C4-2B (cell line): ENCODE measurements at regions not wholly inside any gene's neighbourhood (a gene's known extent, or its start where the extent isn't known, plus 50 kb on each side); places are given as distances from the start of the nearest gene placed in this dataset.

Experiments used
- ZFX ChIP-seq: fragments of 450-650 bp; IDR thresholded peaks from 2 replicates; pipeline ENCODE4 v1.6.1; 2017
- TF ChIP-seq, protein P1 (sequence below): fragments of 450-650 bp; conservative IDR thresholded peaks from 2 replicates; pipeline ENCODE4 v1.5.1; 2017; ENCODE audit warnings: mild to moderate bottlenecking

DNA sequence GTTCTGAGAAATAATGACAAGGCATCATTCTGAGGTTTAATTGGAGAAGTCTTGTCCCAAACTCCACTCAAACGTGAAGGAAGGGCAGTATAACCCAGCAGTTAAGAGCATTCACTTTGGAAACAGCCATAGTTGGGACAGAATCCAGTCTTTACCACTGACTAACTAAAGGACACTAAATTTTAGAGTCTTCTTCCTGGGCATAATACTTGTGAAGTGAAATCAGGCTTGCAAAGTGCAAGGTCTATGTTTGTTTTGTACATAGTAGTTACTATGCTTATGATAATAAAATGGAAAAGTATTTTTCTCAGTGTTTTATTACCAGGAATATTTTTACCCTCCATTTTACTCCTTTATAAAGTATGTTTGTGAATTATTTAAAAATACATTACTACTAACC, 748.2 kb upstream of the ID2 start:
- TF ChIP-seq, protein P1, sequence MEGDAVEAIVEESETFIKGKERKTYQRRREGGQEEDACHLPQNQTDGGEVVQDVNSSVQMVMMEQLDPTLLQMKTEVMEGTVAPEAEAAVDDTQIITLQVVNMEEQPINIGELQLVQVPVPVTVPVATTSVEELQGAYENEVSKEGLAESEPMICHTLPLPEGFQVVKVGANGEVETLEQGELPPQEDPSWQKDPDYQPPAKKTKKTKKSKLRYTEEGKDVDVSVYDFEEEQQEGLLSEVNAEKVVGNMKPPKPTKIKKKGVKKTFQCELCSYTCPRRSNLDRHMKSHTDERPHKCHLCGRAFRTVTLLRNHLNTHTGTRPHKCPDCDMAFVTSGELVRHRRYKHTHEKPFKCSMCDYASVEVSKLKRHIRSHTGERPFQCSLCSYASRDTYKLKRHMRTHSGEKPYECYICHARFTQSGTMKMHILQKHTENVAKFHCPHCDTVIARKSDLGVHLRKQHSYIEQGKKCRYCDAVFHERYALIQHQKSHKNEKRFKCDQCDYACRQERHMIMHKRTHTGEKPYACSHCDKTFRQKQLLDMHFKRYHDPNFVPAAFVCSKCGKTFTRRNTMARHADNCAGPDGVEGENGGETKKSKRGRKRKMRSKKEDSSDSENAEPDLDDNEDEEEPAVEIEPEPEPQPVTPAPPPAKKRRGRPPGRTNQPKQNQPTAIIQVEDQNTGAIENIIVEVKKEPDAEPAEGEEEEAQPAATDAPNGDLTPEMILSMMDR: no peak
- TF ChIP-seq ZFX: no peak
